Ovary (tissue), 3 donors: ENCODE measurements at regions not wholly inside any gene's neighbourhood (a gene's known extent, or its start where the extent isn't known, plus 50 kb on each side); places are given as distances from the start of the nearest gene placed in this dataset.

Experiments used
- EP300 ChIP-seq: sonication (generic); formaldehyde crosslinking; IDR thresholded peaks from one replicate; pipeline ENCODE4 v1.6.1; 2017; ENCODE audit warnings: antibody characterized with exemption
- POLR2A ChIP-seq: fragments of 450-650 bp; IDR thresholded peaks from one replicate; pipeline ENCODE4 v1.6.1; 2017; ENCODE audit warnings: antibody characterized with exemption, mild to moderate bottlenecking, moderate library complexity
- TF ChIP-seq, protein P1 (sequence below), 3 donors: fragments of 450-650 bp in 2 of 3; fragments of 200-600 bp in 1 of 3; IDR thresholded peaks; one replicate each; pipeline versions ENCODE4 v1.5.1 to v1.8.0; 2016 to 2022; ENCODE audit warnings: antibody characterized with exemption in 3 of 3, mild to moderate bottlenecking in 1 of 3
- donor health status: DM: no; HTN: no; CAD: no.

DNA sequence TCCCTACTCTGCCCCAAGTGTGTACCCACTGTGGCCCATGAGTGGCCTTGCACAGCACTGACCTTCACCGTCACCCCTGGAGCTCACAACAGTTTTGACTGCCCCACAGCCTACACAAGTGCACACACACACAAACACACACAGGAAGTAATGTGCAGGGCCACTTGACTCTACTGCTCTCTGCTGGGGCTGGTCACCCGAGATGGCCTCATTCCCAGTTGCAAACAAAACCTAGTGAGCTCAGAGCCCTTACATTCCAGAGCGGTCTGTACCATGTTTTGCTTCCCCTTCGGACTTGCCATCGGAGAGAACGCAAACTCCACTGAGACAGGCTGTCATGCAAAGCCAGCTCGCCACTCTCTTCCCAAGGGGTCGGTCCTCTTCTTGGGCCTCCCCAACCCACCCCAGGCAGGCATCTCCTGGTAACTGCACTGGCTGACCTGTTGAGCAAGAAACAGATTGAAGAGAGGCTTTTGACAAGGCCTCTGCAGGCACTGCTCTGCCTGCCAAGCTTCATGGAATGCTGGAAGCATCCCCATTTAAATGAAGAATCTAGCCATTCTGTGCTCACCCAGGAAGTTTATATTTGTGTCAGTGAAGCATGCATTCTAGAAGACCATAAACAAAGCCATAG, 232.0 kb upstream of the IGF1R start:
- TF ChIP-seq, protein P1, sequence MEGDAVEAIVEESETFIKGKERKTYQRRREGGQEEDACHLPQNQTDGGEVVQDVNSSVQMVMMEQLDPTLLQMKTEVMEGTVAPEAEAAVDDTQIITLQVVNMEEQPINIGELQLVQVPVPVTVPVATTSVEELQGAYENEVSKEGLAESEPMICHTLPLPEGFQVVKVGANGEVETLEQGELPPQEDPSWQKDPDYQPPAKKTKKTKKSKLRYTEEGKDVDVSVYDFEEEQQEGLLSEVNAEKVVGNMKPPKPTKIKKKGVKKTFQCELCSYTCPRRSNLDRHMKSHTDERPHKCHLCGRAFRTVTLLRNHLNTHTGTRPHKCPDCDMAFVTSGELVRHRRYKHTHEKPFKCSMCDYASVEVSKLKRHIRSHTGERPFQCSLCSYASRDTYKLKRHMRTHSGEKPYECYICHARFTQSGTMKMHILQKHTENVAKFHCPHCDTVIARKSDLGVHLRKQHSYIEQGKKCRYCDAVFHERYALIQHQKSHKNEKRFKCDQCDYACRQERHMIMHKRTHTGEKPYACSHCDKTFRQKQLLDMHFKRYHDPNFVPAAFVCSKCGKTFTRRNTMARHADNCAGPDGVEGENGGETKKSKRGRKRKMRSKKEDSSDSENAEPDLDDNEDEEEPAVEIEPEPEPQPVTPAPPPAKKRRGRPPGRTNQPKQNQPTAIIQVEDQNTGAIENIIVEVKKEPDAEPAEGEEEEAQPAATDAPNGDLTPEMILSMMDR (IDR thresholded peaks at IDR 0.05) = no peak
- TF ChIP-seq POLR2A = no peak
- no peak for TF ChIP-seq EP300
